Stimulated activated CD4-positive, alpha-beta T cell treated with anti-CD3 and anti-CD28 coated beads, Interleukin-15, amount 100 ng/mL, for 48 hours (primary cell): ENCODE measurements at regions not wholly inside any gene's neighbourhood (a gene's known extent, or its start where the extent isn't known, plus 50 kb on each side); places are given as distances from the start of the nearest gene placed in this dataset.
"Not testable (repeated sequence)": the region's sequence is repeated elsewhere in the genome, so short reads cannot be mapped to it uniquely, and the experiment has no call there.

Experiments
- DNase-seq, 2 donors: peaks; one replicate each; pipeline ENCODE4 v3.0.0-alpha.2; 2020; ENCODE audit warnings: low read depth in 2 of 2

- DNase-seq = no peak
Measured at GRCh38 chr18:22566703-22567420, 149.1 kb upstream of the CTAGE1 start.

GRCh38 chr18:22567794-22568193, 150.1 kb upstream of the CTAGE1 start:
- DNase-seq = no peak

- no peak for DNase-seq
Measured at GRCh38 chr18:22570492-22570891, 152.8 kb upstream of the CTAGE1 start.

- DNase-seq = no peak
Measured at GRCh38 chr18:22572341-22572740, 154.6 kb upstream of the CTAGE1 start.

GRCh38 chr18:22579271-22579670, 161.6 kb upstream of the CTAGE1 start:
- no peak for DNase-seq

GRCh38 chr18:22585333-22585732, 167.6 kb upstream of the CTAGE1 start:
- DNase-seq = no peak

- no peak for DNase-seq
Measured at GRCh38 chr18:22585821-22586220, 168.1 kb upstream of the CTAGE1 start.

GRCh38 chr18:22591222-22591621, 173.5 kb upstream of the CTAGE1 start:
- DNase-seq = no peak

GRCh38 chr18:22594155-22594690, 176.5 kb upstream of the CTAGE1 start:
- no peak for DNase-seq

- no peak for DNase-seq
Measured at GRCh38 chr18:22601481-22601880, 183.8 kb upstream of the CTAGE1 start.

- not testable (repeated sequence) for DNase-seq
Measured at GRCh38 chr18:22602456-22602855, 184.7 kb upstream of the CTAGE1 start.

- DNase-seq = no peak
Measured at GRCh38 chr18:22603902-22604301, 186.2 kb upstream of the CTAGE1 start.

GRCh38 chr18:22604390-22604985, 186.8 kb upstream of the CTAGE1 start:
- no peak for DNase-seq

GRCh38 chr18:22604986-22605421, 187.3 kb upstream of the CTAGE1 start:
- DNase-seq = no peak

- DNase-seq = no peak
Measured at GRCh38 chr18:22605736-22606135, 188.0 kb upstream of the CTAGE1 start.

GRCh38 chr18:22606563-22607283, 189.0 kb upstream of the CTAGE1 start:
- no peak for DNase-seq

- no peak for DNase-seq
Measured at GRCh38 chr18:22607284-22607635, 189.5 kb upstream of the CTAGE1 start.

- no peak for DNase-seq
Measured at GRCh38 chr18:22608847-22609246, 191.1 kb upstream of the CTAGE1 start.

GRCh38 chr18:22609642-22610041, 191.9 kb upstream of the CTAGE1 start:
- no peak for DNase-seq

GRCh38 chr18:22613058-22613690, 195.5 kb upstream of the CTAGE1 start:
- no peak for DNase-seq

GRCh38 chr18:22613788-22614187, 196.1 kb upstream of the CTAGE1 start:
- no peak for DNase-seq

GRCh38 chr18:22623513-22623912, 205.8 kb upstream of the CTAGE1 start:
- DNase-seq = no peak
